ENCODE measurements at regions not wholly inside any gene's neighbourhood (a gene's known extent, or its start where the extent isn't known, plus 50 kb on each side); places are given as distances from the start of the nearest gene placed in this dataset.

- TF ChIP-seq CTCF (conservative IDR thresholded peaks at IDR 0.05 in 1 of 2, IDR thresholded peaks at IDR 0.05 in 1 of 2; ENCODE audit: extremely low read depth in 1 of 2, insufficient read depth in 1 of 2, low read depth in 1 of 2, low read length in 2 of 2) = no peak
- TF ChIP-seq EZH2 (IDR thresholded peaks at IDR 0.05; ENCODE audit: borderline replicate concordance, low read length) = no peak
Observed at GRCh38 chr7:84714765-84715164, 472.1 kb downstream of the SEMA3D start.
